NCI-H146 treated with DMSO at 0.1 percent for 48 hours (cell line): ENCODE measurements at regions not wholly inside any gene's neighbourhood (a gene's known extent, or its start where the extent isn't known, plus 50 kb on each side); places are given as distances from the start of the nearest gene placed in this dataset.
"Not testable (repeated sequence)": the region's sequence is repeated elsewhere in the genome, so short reads cannot be mapped to it uniquely, and the experiment has no call there.

Source experiments
- DNase-seq: peaks from one replicate; lab custom pipeline; 2025; ENCODE audit not compliant: unreplicated experiment; lab: John Stamatoyannopoulos, UW

GRCh38 chr11:88061111-88061510 is 114.1 kb downstream of the RAB38 start:
- no peak for DNase-seq

GRCh38 chr11:88059326-88059725 is 115.9 kb downstream of the RAB38 start:
- no peak for DNase-seq

GRCh38 chr11:88051396-88051795 is 123.8 kb downstream of the RAB38 start:
- DNase-seq = no peak

- no peak for DNase-seq
These were observed 125.0 kb downstream of the RAB38 start for GRCh38 chr11:88050247-88050646.

- not testable (repeated sequence) for DNase-seq
These were observed 130.0 kb downstream of the RAB38 start for GRCh38 chr11:88045288-88045687.

GRCh38 chr11:88044658-88045057 is 130.6 kb downstream of the RAB38 start:
- not testable (repeated sequence) for DNase-seq

- DNase-seq = no peak
These were observed 132.1 kb downstream of the RAB38 start for GRCh38 chr11:88043149-88043548.

GRCh38 chr11:88042647-88043046 is 132.6 kb downstream of the RAB38 start:
- no peak for DNase-seq

GRCh38 chr11:88042238-88042637 is 133.0 kb downstream of the RAB38 start:
- no peak for DNase-seq

- no peak for DNase-seq
These were observed 133.6 kb downstream of the RAB38 start for GRCh38 chr11:88041679-88042078.

GRCh38 chr11:88040148-88040496 is 135.1 kb downstream of the RAB38 start:
- DNase-seq = no peak

- DNase-seq = no peak
These were observed 135.6 kb downstream of the RAB38 start for GRCh38 chr11:88039476-88040147.

- no peak for DNase-seq
These were observed 137.2 kb downstream of the RAB38 start for GRCh38 chr11:88038063-88038462.

GRCh38 chr11:88036701-88037100 is 138.5 kb downstream of the RAB38 start:
- no peak for DNase-seq

- no peak for DNase-seq
These were observed 140.0 kb downstream of the RAB38 start for GRCh38 chr11:88035271-88035670.

- no peak for DNase-seq
These were observed 157.6 kb downstream of the RAB38 start for GRCh38 chr11:88017666-88018065.

- DNase-seq = peak; percentile 13
These were observed 158.7 kb downstream of the RAB38 start for GRCh38 chr11:88016392-88017170.

- no peak for DNase-seq
These were observed 160.1 kb downstream of the RAB38 start for GRCh38 chr11:88015170-88015569.

- DNase-seq = no peak
These were observed 161.7 kb downstream of the RAB38 start for GRCh38 chr11:88013508-88014065.

GRCh38 chr11:88012456-88012855 is 162.8 kb downstream of the RAB38 start:
- peak; percentile 35 for DNase-seq

- no peak for DNase-seq
These were observed 199.2 kb downstream of the RAB38 start for GRCh38 chr11:87976009-87976408.

GRCh38 chr11:87974797-87975196 is 200.4 kb downstream of the RAB38 start:
- no peak for DNase-seq
